NT2/D1 (cell line): ENCODE measurements at regions not wholly inside any gene's neighbourhood (a gene's known extent, or its start where the extent isn't known, plus 50 kb on each side); places are given as distances from the start of the nearest gene placed in this dataset.

Experiments used
- SUZ12 ChIP-seq: IDR thresholded peaks from 2 replicates; pipeline ENCODE4 v1.6.1; 2011; ENCODE audit not compliant: insufficient read length, insufficient read depth; ENCODE audit errors: extremely low read depth
- YY1 ChIP-seq: IDR thresholded peaks from 2 replicates; pipeline ENCODE4 v1.6.1; 2011; ENCODE audit not compliant: insufficient read length, insufficient read depth
- ZNF274 ChIP-seq: IDR thresholded peaks from 2 replicates; pipeline ENCODE4 v1.6.1; 2011; ENCODE audit warnings: mild to moderate bottlenecking, low read depth, low read length

DNA sequence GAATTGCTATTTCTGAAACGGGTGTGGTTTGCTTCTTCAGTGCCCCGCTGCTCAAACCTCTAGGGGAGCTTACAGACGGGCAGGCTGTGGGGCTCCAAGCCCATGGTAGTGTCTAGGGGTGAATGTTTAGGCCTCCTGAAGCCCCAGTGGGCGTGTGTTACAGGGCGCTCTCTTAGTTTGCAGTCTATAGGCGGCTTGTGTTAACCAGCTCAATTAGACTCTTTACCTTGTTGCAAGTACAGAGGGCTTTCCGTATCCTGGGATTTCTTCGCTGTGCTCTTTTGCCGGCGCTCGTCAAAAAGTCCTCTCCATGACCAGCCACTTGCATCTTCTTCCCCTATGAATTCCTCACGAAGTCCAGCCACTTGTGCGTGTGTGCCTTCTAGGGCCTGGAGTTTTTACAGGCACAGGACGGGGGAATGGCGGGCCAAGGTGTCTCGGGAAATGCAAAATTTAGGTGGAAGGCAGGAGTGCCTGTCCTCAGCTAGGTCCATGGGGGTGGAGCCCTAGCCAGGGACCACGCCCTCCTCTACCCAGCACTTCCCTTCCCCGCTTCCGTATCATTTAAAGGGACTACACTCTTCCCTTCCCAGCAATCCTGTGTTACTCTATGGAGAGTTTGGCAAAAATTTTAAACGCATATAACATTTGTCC lies 94.5 kb downstream of the HTR1B start:
- TF ChIP-seq ZNF274 (no peak), SUZ12 (no peak), YY1 (no peak)
